ENCODE measurements at regions not wholly inside any gene's neighbourhood (a gene's known extent, or its start where the extent isn't known, plus 50 kb on each side); places are given as distances from the start of the nearest gene placed in this dataset.

DNA sequence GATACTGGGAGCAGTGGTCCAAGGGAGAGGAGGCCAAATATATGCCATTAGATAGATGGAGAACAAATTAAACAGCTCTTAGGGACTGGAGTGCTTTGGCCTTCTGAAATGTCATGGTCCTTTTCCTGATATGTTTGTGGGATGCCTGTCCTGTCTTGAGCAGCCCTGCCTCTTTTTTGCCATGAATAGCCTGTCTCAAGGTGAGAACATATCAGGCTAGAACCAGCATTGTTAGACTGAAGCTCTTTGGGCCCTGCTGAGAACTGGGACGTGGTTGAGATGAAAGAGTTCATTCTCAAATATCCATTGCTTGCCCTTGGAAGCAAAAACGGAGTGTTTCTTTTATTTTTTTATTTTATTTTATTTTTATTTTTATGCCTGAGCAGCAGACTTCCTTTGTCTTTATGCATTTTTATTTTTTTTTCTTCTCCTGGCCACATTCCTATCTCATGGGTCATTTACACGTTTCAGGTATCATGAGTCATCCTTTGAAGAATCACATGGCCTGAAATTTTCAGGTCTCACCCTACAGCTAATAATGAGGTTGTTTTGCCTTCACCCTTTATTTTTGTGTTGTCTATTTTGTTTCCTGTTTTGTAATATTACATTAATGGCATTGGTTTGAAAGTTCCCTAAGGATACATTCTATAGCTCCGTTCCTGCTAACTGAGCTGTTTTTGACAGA lies 371.4 kb downstream of the PSAT1 start:
- no TSS peak for BruUV-seq (replicated peaks)
- no peaks in the 10 kb centered on the region for H3K27me3 Mint-ChIP-seq (ENCODE audit: unreplicated experiment)
- H3K36me3 Mint-ChIP-seq (ENCODE audit: insufficient read depth, unreplicated experiment) = no peaks in the 10 kb centered on the region
- DNase-seq = no peak
- intact Hi-C loops (cut with micrococcal nuclease; ENCODE audit: unreplicated experiment) = no loop called here
- no peak overlapping the region for H3K4me3 Mint-ChIP-seq (ENCODE audit: low read depth, unreplicated experiment)
- peaks cover 2% of the 10 kb centered on the region for H3K9me3 Mint-ChIP-seq (ENCODE audit: low read depth, unreplicated experiment)
- CTCF ChIA-PET = interaction anchor here (0.6 kb wide), 1 partner anchor 27 kb away, joined by 3 read pairs; no protein-coding TSS in a partner anchor
- TF ChIP-seq, protein P1, sequence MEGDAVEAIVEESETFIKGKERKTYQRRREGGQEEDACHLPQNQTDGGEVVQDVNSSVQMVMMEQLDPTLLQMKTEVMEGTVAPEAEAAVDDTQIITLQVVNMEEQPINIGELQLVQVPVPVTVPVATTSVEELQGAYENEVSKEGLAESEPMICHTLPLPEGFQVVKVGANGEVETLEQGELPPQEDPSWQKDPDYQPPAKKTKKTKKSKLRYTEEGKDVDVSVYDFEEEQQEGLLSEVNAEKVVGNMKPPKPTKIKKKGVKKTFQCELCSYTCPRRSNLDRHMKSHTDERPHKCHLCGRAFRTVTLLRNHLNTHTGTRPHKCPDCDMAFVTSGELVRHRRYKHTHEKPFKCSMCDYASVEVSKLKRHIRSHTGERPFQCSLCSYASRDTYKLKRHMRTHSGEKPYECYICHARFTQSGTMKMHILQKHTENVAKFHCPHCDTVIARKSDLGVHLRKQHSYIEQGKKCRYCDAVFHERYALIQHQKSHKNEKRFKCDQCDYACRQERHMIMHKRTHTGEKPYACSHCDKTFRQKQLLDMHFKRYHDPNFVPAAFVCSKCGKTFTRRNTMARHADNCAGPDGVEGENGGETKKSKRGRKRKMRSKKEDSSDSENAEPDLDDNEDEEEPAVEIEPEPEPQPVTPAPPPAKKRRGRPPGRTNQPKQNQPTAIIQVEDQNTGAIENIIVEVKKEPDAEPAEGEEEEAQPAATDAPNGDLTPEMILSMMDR (IDR thresholded peaks at IDR 0.05; ENCODE audit: unreplicated experiment) = no peak
- peak overlapping the region; percentile 40 for H3K27ac Mint-ChIP-seq (ENCODE audit: unreplicated experiment)
- H3K4me1 Mint-ChIP-seq (ENCODE audit: low read depth, unreplicated experiment) = no peaks in the 10 kb centered on the region

DNA sequence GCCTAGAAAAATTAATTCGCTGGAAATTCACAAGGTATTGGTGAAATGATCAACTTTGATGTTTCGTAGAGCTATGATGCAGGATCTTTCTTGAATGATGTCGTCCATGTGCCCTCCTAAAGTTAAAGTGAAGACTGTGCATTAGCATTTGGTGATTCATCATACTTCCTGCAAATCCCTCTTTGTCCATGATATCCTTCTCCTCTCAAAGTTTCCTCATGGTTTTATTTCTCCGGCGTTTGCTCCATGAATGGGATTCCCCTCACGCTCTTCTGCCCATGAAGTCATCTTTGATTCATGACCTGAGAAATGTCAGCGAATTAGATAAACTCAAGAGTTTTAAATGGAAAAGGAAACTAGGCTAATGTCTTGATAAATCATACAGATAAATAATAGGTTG lies 372.7 kb downstream of the PSAT1 start:
- BruUV-seq (replicated peaks) = no TSS peak
- Mint-ChIP-seq H3K4me3 (ENCODE audit: low read depth, unreplicated experiment) (no peak overlapping the region), H3K27me3 (ENCODE audit: unreplicated experiment) (no peaks in the 10 kb centered on the region), H3K9me3 (ENCODE audit: low read depth, unreplicated experiment) (peaks cover 2% of the 10 kb centered on the region), H3K27ac (ENCODE audit: unreplicated experiment) (no peak overlapping the region), H3K4me1 (ENCODE audit: low read depth, unreplicated experiment) (no peaks in the 10 kb centered on the region), H3K36me3 (ENCODE audit: insufficient read depth, unreplicated experiment) (no peaks in the 10 kb centered on the region)
- TF ChIP-seq, protein P1 (IDR thresholded peaks at IDR 0.05; ENCODE audit: unreplicated experiment) = no peak
- intact Hi-C loops (cut with micrococcal nuclease; ENCODE audit: unreplicated experiment) = no loop called here
- no peak for DNase-seq
- CTCF ChIA-PET = no interaction called here

DNA sequence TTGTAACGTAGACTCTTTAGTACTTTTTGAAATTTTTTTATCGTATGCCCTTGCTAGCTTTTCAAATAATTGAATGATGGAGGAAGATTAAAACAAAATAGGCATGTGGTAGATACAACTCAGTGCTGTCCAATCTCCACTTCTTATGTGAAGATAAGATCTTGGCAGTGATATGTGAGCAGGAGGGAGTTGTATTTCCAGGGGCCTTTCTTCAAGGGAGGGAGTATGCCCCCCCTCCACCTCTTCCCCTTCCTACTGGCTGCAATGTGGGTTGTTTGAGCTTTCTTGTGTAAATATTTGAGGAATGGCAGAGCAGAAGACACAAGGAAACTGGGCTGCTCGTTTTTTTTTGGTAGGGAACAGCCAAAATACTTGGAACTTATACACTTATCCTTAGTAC lies 374.9 kb downstream of the PSAT1 start:
- H3K27me3 Mint-ChIP-seq (ENCODE audit: unreplicated experiment) = no peaks in the 10 kb centered on the region
- no peak overlapping the region for H3K27ac Mint-ChIP-seq (ENCODE audit: unreplicated experiment)
- CTCF ChIA-PET = no interaction called here
- peaks cover 2% of the 10 kb centered on the region for H3K9me3 Mint-ChIP-seq (ENCODE audit: low read depth, unreplicated experiment)
- intact Hi-C loops (cut with micrococcal nuclease; ENCODE audit: unreplicated experiment) = no loop called here
- BruUV-seq (replicated peaks) = no TSS peak
- H3K36me3 Mint-ChIP-seq (ENCODE audit: insufficient read depth, unreplicated experiment) = no peaks in the 10 kb centered on the region
- DNase-seq = no peak
- TF ChIP-seq, protein P1 (IDR thresholded peaks at IDR 0.05; ENCODE audit: unreplicated experiment) = no peak
- H3K4me1 Mint-ChIP-seq (ENCODE audit: low read depth, unreplicated experiment) = no peaks in the 10 kb centered on the region
- H3K4me3 Mint-ChIP-seq (ENCODE audit: low read depth, unreplicated experiment) = no peak overlapping the region

DNA sequence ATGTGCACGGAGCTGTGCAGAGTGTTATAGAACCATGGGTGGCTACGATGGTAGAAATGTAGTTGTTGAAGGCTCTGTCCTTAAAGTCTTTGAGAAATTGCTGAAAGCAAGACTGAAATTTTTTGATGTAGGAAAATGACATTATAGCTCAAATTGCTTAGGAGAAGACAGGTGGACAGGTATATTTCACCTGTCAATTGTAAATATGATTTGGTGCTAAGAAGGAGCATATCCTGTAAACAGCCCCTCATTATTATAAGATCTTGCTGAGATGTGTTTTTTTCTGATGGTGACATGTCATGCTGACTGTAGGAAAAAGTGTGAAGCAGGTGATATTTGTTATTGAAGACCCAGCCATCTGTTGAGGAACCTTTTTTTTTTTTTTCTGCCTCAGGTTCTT lies 377.9 kb downstream of the PSAT1 start:
- Mint-ChIP-seq H3K36me3 (ENCODE audit: insufficient read depth, unreplicated experiment) (no peaks in the 10 kb centered on the region), H3K4me1 (ENCODE audit: low read depth, unreplicated experiment) (no peaks in the 10 kb centered on the region), H3K27ac (ENCODE audit: unreplicated experiment) (no peak overlapping the region), H3K27me3 (ENCODE audit: unreplicated experiment) (no peaks in the 10 kb centered on the region), H3K9me3 (ENCODE audit: low read depth, unreplicated experiment) (peaks cover under 1% of the 10 kb centered on the region), H3K4me3 (ENCODE audit: low read depth, unreplicated experiment) (no peak overlapping the region)
- intact Hi-C loops (cut with micrococcal nuclease; ENCODE audit: unreplicated experiment) = no loop called here
- BruUV-seq (replicated peaks) = no TSS peak
- CTCF ChIA-PET = no interaction called here
- DNase-seq = no peak
- TF ChIP-seq, protein P1 (IDR thresholded peaks at IDR 0.05; ENCODE audit: unreplicated experiment) = no peak
